HG03571 (cell line): ENCODE measurements at regions not wholly inside any gene's neighbourhood (a gene's known extent, or its start where the extent isn't known, plus 50 kb on each side); places are given as distances from the start of the nearest gene placed in this dataset.

Source experiments
- ATAC-seq: cut with Tn5 transposase; IDR thresholded peaks from one replicate; pipeline ENCODE4 v1.9.1; 2021; ENCODE audit not compliant: unreplicated experiment

GRCh38 chr10:129079705-129080104 is 387.3 kb upstream of the MGMT start:
- no peak for ATAC-seq

GRCh38 chr10:129085811-129086210 is 381.2 kb upstream of the MGMT start:
- no peak for ATAC-seq

- ATAC-seq: no peak
Observed at GRCh38 chr10:129089341-129089740, 377.7 kb upstream of the MGMT start.

- ATAC-seq: no peak
Observed at GRCh38 chr10:129090165-129090564, 376.9 kb upstream of the MGMT start.

- ATAC-seq: no peak
Observed at GRCh38 chr10:129090618-129091366, 376.2 kb upstream of the MGMT start.

- ATAC-seq: no peak
Observed at GRCh38 chr10:129093641-129094040, 373.4 kb upstream of the MGMT start.

GRCh38 chr10:129094233-129094632 is 372.8 kb upstream of the MGMT start:
- ATAC-seq: no peak

- ATAC-seq: no peak
Observed at GRCh38 chr10:129094861-129095260, 372.2 kb upstream of the MGMT start.

GRCh38 chr10:129095680-129096064 is 371.4 kb upstream of the MGMT start:
- no peak for ATAC-seq

- ATAC-seq: no peak
Observed at GRCh38 chr10:129096065-129096984, 370.7 kb upstream of the MGMT start.

- ATAC-seq: no peak
Observed at GRCh38 chr10:129097776-129098330, 369.2 kb upstream of the MGMT start.

GRCh38 chr10:129098517-129098916 is 368.5 kb upstream of the MGMT start:
- ATAC-seq: no peak

- no peak for ATAC-seq
Observed at GRCh38 chr10:129099486-129099885, 367.6 kb upstream of the MGMT start.

- ATAC-seq: no peak
Observed at GRCh38 chr10:129099992-129100391, 367.0 kb upstream of the MGMT start.

GRCh38 chr10:129101232-129101980 is 365.6 kb upstream of the MGMT start:
- no peak for ATAC-seq

GRCh38 chr10:129102906-129103693 is 363.9 kb upstream of the MGMT start:
- ATAC-seq: no peak

GRCh38 chr10:129104266-129105045 is 362.6 kb upstream of the MGMT start:
- ATAC-seq: no peak

- ATAC-seq: no peak
Observed at GRCh38 chr10:129105266-129105665, 361.8 kb upstream of the MGMT start.

- ATAC-seq: no peak
Observed at GRCh38 chr10:129106314-129106713, 360.7 kb upstream of the MGMT start.

- ATAC-seq: no peak
Observed at GRCh38 chr10:129107525-129107924, 359.5 kb upstream of the MGMT start.
